OCI-LY7 (cell line): ENCODE measurements at regions not wholly inside any gene's neighbourhood (a gene's known extent, or its start where the extent isn't known, plus 50 kb on each side); places are given as distances from the start of the nearest gene placed in this dataset.
"Not testable (repeated sequence)": the region's sequence is repeated elsewhere in the genome, so short reads cannot be mapped to it uniquely, and the experiment has no call there.

Source experiments
- CTCF ChIP-seq: fragments of 200-600 bp; sonication (generic); conservative IDR thresholded peaks from 2 replicates; pipeline ENCODE4 v1.5.1; 2014; ENCODE audit warnings: mild to moderate bottlenecking, antibody characterized with exemption, low read length, moderate library complexity, mixed read lengths
- EZH2phosphoT487 ChIP-seq: fragments of 200-600 bp; sonication (generic); IDR thresholded peaks from 2 replicates; pipeline ENCODE4 v1.6.1; 2018; ENCODE audit warnings: low read depth, borderline replicate concordance, mild to moderate bottlenecking, mixed run types, antibody characterized with exemption, low read length, moderate library complexity, mixed read lengths

GRCh38 chr4:189658831-189659230, 281.8 kb upstream of the FRG1 start:
- not testable (repeated sequence) for TF ChIP-seq EZH2phosphoT487, CTCF
